Upper lobe of left lung (tissue), 4 donors: ENCODE measurements at regions not wholly inside any gene's neighbourhood (a gene's known extent, or its start where the extent isn't known, plus 50 kb on each side); places are given as distances from the start of the nearest gene placed in this dataset.

ENCODE experiments used
- POLR2A ChIP-seq, 4 donors: fragments of 450-650 bp; IDR thresholded peaks; one replicate each; pipeline ENCODE4 v1.5.1; 2016 to 2017; ENCODE audit warnings: antibody characterized with exemption in 4 of 4, mild to moderate bottlenecking in 2 of 4
- TF ChIP-seq, protein P1 (sequence below), 6 experiments: fragments of 450-650 bp in 4 of 6; fragments of 200-600 bp in 2 of 6; sonication (generic) in 2 of 6; IDR thresholded peaks; one replicate each; pipeline ENCODE4 v1.5.1; 2016 to 2019; ENCODE audit warnings: antibody characterized with exemption in 6 of 6

DNA sequence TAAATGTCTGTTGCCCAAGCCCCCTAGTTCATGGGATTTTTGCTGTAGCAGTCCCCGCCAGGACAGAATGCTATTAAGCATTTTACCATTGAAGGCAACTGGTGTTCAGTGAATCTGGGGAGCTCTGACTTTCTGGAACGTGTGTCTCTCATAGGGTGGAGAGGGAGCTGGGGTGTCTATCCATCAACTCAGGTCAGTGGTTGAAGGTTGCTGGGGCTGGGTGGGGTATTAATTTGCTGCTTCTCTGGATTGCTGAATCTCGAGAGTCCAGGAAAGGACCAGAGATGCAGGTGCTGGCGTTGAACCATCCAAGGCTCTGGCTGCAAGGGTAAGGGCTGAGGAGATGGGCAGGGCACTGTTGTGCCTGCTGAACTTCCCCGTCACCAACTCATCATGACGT, 66.8 kb upstream of the NCK2 start:
- TF ChIP-seq, protein P1, sequence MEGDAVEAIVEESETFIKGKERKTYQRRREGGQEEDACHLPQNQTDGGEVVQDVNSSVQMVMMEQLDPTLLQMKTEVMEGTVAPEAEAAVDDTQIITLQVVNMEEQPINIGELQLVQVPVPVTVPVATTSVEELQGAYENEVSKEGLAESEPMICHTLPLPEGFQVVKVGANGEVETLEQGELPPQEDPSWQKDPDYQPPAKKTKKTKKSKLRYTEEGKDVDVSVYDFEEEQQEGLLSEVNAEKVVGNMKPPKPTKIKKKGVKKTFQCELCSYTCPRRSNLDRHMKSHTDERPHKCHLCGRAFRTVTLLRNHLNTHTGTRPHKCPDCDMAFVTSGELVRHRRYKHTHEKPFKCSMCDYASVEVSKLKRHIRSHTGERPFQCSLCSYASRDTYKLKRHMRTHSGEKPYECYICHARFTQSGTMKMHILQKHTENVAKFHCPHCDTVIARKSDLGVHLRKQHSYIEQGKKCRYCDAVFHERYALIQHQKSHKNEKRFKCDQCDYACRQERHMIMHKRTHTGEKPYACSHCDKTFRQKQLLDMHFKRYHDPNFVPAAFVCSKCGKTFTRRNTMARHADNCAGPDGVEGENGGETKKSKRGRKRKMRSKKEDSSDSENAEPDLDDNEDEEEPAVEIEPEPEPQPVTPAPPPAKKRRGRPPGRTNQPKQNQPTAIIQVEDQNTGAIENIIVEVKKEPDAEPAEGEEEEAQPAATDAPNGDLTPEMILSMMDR (IDR thresholded peaks at IDR 0.05), result no peak
- no peak for TF ChIP-seq POLR2A (IDR thresholded peaks at IDR 0.05)
